Natural killer cell treated with Interleukin-12 subunit alpha and Interleukin-12 subunit beta and Interleukin-15 and Interleukin-18, amount 100 ng/mL, for 72 hours (primary cell): ENCODE measurements at regions not wholly inside any gene's neighbourhood (a gene's known extent, or its start where the extent isn't known, plus 50 kb on each side); places are given as distances from the start of the nearest gene placed in this dataset.

Experiments
- ATAC-seq, 2 donors: fragments of 150-1000 bp; cut with Tn5 transposase in 1 of 2; sonication (Bioruptor Pico), chemical (Tn5 transposase) in 1 of 2; 2 replicates each; pipeline ENCODE4 v1.10.0; 2021
- DNase-seq: peaks from one replicate; pipeline ENCODE4 v3.0.0; 2022; ENCODE audit warnings: low spot score
- H3K27ac Mint-ChIP-seq, 2 donors: 1 replicate in 1 of 2; 2 replicates in 1 of 2; pipeline ENCODE4 v1.8.0; 2022; ENCODE audit warnings: mixed read lengths in 2 of 2, mild to moderate bottlenecking in 1 of 2, moderate library complexity in 1 of 2
- H3K27me3 Mint-ChIP-seq, 2 donors: 1 replicate in 1 of 2; 2 replicates in 1 of 2; pipeline ENCODE4 v1.8.0; 2022; ENCODE audit warnings: mixed read lengths in 2 of 2
- H3K36me3 Mint-ChIP-seq: one replicate; pipeline ENCODE4 v1.8.0; 2022; ENCODE audit warnings: mixed read lengths
- H3K4me1 Mint-ChIP-seq, 2 donors: 1 replicate in 1 of 2; 2 replicates in 1 of 2; pipeline ENCODE4 v1.8.0; 2022; ENCODE audit warnings: low read depth in 2 of 2, mixed read lengths in 2 of 2, mild to moderate bottlenecking in 1 of 2
- H3K4me3 Mint-ChIP-seq: one replicate; pipeline ENCODE4 v1.8.0; 2022; ENCODE audit warnings: mixed read lengths
- H3K9me3 Mint-ChIP-seq: 2 replicates; pipeline ENCODE4 v1.8.0; 2022; ENCODE audit warnings: mixed read lengths

- H3K4me1 Mint-ChIP-seq: no peaks in the 10 kb centered on the region
- no peaks in the 10 kb centered on the region for H3K9me3 Mint-ChIP-seq
- no peak for DNase-seq
- no peak for ATAC-seq
- H3K4me3 Mint-ChIP-seq: no peak overlapping the region
- no peak overlapping the region for H3K27ac Mint-ChIP-seq
- H3K36me3 Mint-ChIP-seq: no peaks in the 10 kb centered on the region
- peaks cover 0 to 5% of the 10 kb centered on the region in 2 donors for H3K27me3 Mint-ChIP-seq
Observed at GRCh38 chr2:103010306-103010705, 248.5 kb downstream of the TMEM182 start.

DNA sequence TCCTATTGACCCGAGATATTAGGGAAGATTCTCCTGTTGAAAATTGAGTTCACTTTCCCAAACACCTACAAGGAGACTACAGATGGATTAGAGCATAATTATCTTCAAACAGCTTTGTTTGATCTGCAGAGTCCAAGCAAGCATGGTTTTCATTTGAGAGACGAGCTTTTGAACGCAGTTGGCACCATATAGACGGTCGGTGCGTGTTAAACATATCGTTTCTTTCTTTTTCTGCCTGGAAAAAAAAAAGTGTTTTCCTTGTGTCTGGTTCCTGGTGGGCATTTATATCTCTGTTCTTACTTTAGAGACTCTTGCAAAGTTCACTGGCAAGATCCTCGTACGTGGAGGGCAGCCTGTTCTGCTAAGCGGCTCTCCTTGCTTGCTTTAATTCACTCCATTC lies 248.9 kb downstream of the TMEM182 start:
- Mint-ChIP-seq H3K27me3 (peaks cover 0 to 5% of the 10 kb centered on the region in 2 donors), H3K27ac (no peak overlapping the region), H3K4me1 (no peaks in the 10 kb centered on the region), H3K36me3 (no peaks in the 10 kb centered on the region), H3K4me3 (no peak overlapping the region), H3K9me3 (no peaks in the 10 kb centered on the region)
- ATAC-seq: no peak
- DNase-seq: no peak

DNA sequence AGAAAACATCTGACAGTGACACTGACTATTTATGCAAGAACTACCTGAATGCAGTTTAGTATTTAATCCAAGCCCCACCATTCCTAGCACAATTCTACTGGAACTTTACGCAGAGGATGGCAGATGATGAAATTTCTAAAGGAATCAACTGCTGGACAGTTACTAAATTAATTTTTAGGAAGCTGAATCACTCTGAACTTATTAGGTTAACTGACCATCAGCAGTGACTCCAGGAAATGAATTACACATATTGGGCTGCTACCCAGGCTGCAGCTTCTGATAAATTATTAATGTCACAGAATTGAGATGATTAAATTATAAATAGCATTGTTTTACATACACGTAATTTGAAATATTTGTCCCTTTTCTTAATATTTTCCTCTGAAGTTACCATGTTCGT lies 250.8 kb downstream of the TMEM182 start:
- peaks cover 0 to 5% of the 10 kb centered on the region in 2 donors for H3K27me3 Mint-ChIP-seq
- no peak overlapping the region for H3K4me3 Mint-ChIP-seq
- no peaks in the 10 kb centered on the region for H3K9me3 Mint-ChIP-seq
- H3K36me3 Mint-ChIP-seq: no peaks in the 10 kb centered on the region
- no peak overlapping the region for H3K27ac Mint-ChIP-seq
- H3K4me1 Mint-ChIP-seq: no peaks in the 10 kb centered on the region
- no peak for ATAC-seq
- DNase-seq: no peak

DNA sequence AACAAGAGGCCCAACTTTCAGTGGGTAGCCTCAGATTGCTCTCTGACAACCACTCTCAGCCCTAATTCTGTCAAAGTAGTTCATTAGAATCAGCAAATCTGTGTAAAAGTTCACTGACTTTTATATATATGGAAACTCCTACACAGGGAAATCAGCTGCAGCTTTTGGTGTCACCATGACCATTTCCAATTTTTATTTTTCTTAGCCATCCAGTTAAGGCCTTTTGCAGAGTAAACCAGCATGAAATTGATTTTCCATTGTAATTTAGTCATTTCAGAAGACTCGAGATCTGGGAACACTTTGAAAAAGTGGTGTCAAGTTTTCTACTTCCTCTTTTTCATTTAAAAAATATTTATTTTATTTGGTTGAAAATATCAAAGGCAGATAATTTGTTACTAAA lies 263.2 kb downstream of the TMEM182 start:
- DNase-seq (no peak), ATAC-seq (no peak)
- no peaks in the 10 kb centered on the region for H3K36me3 Mint-ChIP-seq
- peaks cover 9% of the 10 kb centered on the region for H3K9me3 Mint-ChIP-seq
- H3K27me3 Mint-ChIP-seq: no peaks in the 10 kb centered on the region
- no peak overlapping the region for H3K27ac Mint-ChIP-seq
- H3K4me1 Mint-ChIP-seq: no peaks in the 10 kb centered on the region
- H3K4me3 Mint-ChIP-seq: no peak overlapping the region

- DNase-seq (no peak), ATAC-seq (no peak)
- Mint-ChIP-seq H3K4me1 (no peaks in the 10 kb centered on the region), H3K4me3 (no peak overlapping the region), H3K36me3 (no peaks in the 10 kb centered on the region), H3K9me3 (peaks cover 9% of the 10 kb centered on the region), H3K27me3 (no peaks in the 10 kb centered on the region), H3K27ac (no peak overlapping the region)
Observed at GRCh38 chr2:103028181-103028580, 266.4 kb downstream of the TMEM182 start.
